Prostate gland (tissue), 2 donors: ENCODE measurements at regions not wholly inside any gene's neighbourhood (a gene's known extent, or its start where the extent isn't known, plus 50 kb on each side); places are given as distances from the start of the nearest gene placed in this dataset.

Source experiments
- POLR2AphosphoS5 ChIP-seq: sonication (generic); formaldehyde crosslinking; IDR thresholded peaks from one replicate; pipeline ENCODE4 v1.6.1; 2017; ENCODE audit warnings: antibody characterized with exemption
- TF ChIP-seq, protein P1 (sequence below), 4 experiments: fragments of 200-600 bp in 2 of 4; fragments of 450-650 bp in 2 of 4; sonication (generic) in 2 of 4; IDR thresholded peaks; 1 replicate in 3 of 4; 2 replicates in 1 of 4; pipeline ENCODE4 v1.5.1; 2016 to 2019; ENCODE audit warnings: antibody characterized with exemption in 4 of 4, mild to moderate bottlenecking in 2 of 4, moderate library complexity in 2 of 4

DNA sequence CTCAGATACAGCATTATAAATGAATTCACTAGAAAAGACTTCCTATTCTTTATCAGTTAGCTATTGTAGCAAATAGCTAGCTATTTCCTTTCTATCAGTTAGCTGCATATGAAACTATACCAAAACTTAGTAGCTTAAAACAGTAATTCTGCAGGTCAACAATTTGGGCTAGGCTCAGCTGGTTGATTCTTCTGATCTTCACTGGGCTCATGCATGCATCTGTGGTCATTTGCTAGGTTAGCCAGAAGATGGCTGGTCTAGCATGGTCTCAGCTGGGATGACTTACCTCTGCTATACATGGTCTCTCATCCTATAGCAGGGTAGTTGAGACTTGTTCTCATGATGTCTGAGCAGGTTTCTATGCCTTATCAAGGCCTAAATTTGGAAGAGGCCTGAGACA lies 147.4 kb downstream of the CENPC start:
- TF ChIP-seq, protein P1, sequence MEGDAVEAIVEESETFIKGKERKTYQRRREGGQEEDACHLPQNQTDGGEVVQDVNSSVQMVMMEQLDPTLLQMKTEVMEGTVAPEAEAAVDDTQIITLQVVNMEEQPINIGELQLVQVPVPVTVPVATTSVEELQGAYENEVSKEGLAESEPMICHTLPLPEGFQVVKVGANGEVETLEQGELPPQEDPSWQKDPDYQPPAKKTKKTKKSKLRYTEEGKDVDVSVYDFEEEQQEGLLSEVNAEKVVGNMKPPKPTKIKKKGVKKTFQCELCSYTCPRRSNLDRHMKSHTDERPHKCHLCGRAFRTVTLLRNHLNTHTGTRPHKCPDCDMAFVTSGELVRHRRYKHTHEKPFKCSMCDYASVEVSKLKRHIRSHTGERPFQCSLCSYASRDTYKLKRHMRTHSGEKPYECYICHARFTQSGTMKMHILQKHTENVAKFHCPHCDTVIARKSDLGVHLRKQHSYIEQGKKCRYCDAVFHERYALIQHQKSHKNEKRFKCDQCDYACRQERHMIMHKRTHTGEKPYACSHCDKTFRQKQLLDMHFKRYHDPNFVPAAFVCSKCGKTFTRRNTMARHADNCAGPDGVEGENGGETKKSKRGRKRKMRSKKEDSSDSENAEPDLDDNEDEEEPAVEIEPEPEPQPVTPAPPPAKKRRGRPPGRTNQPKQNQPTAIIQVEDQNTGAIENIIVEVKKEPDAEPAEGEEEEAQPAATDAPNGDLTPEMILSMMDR (IDR thresholded peaks at IDR 0.05), result no peak
- TF ChIP-seq POLR2AphosphoS5, result no peak
